ENCODE measurements at regions not wholly inside any gene's neighbourhood (a gene's known extent, or its start where the extent isn't known, plus 50 kb on each side); places are given as distances from the start of the nearest gene placed in this dataset.

DNA sequence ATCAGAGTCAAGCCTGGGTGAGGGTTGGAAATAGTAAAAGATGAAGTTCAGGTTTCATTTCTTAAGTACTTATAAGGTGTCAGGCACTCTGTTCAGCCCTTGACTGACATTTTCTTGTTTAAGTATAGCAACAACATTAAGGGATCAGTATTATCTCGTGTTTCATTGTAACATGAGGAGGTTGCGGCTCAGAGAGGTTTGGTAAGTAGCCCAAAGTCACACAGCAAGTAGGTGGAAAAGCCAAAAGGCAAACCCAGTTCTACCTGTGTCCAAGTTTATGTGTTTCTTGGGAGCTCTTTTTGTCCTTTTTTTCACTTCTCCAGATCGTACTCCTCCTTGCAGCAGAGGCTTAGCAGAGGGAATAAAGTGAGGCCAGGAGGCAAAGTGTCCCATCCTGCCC is 337.5 kb upstream of the KLF3 start:
- TF ChIP-seq, protein P1, sequence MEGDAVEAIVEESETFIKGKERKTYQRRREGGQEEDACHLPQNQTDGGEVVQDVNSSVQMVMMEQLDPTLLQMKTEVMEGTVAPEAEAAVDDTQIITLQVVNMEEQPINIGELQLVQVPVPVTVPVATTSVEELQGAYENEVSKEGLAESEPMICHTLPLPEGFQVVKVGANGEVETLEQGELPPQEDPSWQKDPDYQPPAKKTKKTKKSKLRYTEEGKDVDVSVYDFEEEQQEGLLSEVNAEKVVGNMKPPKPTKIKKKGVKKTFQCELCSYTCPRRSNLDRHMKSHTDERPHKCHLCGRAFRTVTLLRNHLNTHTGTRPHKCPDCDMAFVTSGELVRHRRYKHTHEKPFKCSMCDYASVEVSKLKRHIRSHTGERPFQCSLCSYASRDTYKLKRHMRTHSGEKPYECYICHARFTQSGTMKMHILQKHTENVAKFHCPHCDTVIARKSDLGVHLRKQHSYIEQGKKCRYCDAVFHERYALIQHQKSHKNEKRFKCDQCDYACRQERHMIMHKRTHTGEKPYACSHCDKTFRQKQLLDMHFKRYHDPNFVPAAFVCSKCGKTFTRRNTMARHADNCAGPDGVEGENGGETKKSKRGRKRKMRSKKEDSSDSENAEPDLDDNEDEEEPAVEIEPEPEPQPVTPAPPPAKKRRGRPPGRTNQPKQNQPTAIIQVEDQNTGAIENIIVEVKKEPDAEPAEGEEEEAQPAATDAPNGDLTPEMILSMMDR (conservative IDR thresholded peaks at IDR 0.05 in 1 of 2, IDR thresholded peaks at IDR 0.05 in 1 of 2; ENCODE audit: extremely low read depth in 1 of 2, insufficient read depth in 1 of 2, low read depth in 1 of 2, low read length in 2 of 2): no peak
- TF ChIP-seq EZH2 (IDR thresholded peaks at IDR 0.05; ENCODE audit: borderline replicate concordance, low read length): no peak
